Rectal smooth muscle tissue (tissue), 1 donor: ENCODE measurements at regions not wholly inside any gene's neighbourhood (a gene's known extent, or its start where the extent isn't known, plus 50 kb on each side); places are given as distances from the start of the nearest gene placed in this dataset.

Experiments
- H3K27ac ChIP-seq: one replicate; pipeline ENCODE4 v1.7.0; 2013; ENCODE audit warnings: low read depth, low read length, inconsistent platforms
- H3K27me3 ChIP-seq: one replicate; pipeline ENCODE4 v1.7.0; 2013; ENCODE audit warnings: low read length; ENCODE audit not compliant: control insufficient read depth, insufficient read depth
- H3K36me3 ChIP-seq: one replicate; pipeline ENCODE4 v1.7.0; 2013; ENCODE audit warnings: low read length; ENCODE audit not compliant: control insufficient read depth, insufficient read depth
- H3K4me1 ChIP-seq: one replicate; pipeline ENCODE4 v1.7.0; 2013; ENCODE audit warnings: low read length; ENCODE audit not compliant: control insufficient read depth, insufficient read depth
- H3K4me3 ChIP-seq: one replicate; pipeline ENCODE4 v1.7.0; 2013; ENCODE audit warnings: low read length
- H3K9ac ChIP-seq: one replicate; pipeline ENCODE4 v1.7.0; 2013; ENCODE audit warnings: low read length

DNA sequence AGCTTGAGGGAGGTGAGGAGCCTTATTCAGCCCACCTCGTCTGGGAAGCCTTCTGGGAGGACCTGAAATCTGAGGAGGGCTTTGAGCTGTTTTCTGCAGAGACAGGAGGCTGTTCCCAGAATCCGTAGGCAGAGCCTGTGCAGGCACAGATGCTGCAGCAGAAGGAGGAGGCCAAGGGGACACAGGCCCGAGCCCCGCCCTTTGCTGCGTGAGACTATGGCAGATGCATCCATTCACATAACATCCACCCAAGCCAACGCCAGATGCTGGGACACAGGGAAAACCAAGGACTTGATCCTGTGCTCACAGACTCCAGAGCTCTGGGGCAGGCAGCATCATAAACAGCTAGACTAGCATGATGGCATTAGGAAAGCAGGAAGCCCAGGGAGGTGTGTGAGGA, 98.2 kb downstream of the KCNF1 start:
- no peaks in the 10 kb centered on the region for H3K27me3 ChIP-seq
- no peaks in the 10 kb centered on the region for H3K4me1 ChIP-seq
- no peaks in the 10 kb centered on the region for H3K36me3 ChIP-seq
- H3K4me3 ChIP-seq: no peak overlapping the region
- H3K9ac ChIP-seq: no peak overlapping the region
- no peak overlapping the region for H3K27ac ChIP-seq

DNA sequence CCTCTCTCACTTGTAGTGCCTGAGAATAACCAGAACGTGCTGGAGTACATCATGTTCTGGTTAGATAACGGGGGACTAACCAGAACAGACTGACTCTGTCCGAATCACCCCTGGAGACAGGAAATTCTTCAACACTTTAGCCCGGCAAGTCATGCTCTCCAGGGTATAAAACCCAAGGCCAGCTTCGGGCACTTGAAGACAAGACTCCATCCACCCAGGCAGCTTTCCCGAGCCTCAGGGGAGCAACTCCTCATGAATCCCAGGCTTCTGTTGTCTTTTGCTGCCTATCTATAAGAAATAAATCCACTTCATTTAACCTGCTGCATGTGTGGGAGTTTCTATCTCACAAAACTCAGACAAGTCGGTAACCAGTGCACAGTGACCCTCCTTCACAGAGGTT, 99.6 kb downstream of the KCNF1 start:
- H3K4me3 ChIP-seq: no peak overlapping the region
- H3K4me1 ChIP-seq: no peaks in the 10 kb centered on the region
- no peak overlapping the region for H3K9ac ChIP-seq
- no peaks in the 10 kb centered on the region for H3K36me3 ChIP-seq
- H3K27ac ChIP-seq: no peak overlapping the region
- H3K27me3 ChIP-seq: no peaks in the 10 kb centered on the region

DNA sequence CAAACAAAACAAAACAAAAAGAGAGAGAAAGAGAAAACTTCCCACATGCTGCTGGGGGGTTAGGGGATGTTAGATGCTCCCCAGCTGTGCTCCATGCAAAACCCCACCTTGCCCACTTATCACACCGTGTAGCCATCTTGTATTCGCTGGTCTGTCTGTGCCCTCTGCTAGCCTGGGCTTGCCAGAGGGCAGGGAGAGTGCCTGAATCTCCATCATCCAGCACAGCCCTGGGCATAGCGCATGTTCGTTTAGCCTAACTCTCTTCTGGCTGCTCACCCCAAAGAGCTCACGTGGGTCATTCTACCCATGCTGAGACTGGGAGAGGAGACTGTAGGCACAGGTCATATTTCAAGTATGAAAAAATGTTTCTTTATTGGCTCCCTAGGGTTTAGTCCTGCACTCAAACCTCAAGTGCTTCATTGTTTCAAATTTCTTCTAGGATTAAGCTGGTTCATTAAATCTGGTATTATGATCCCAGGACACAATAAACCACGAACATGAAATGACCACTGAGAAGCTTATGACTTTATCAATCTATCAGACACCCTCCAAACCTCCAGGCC, 100.5 kb downstream of the KCNF1 start:
- no peak overlapping the region for H3K27ac ChIP-seq
- H3K9ac ChIP-seq: no peak overlapping the region
- no peaks in the 10 kb centered on the region for H3K27me3 ChIP-seq
- H3K4me1 ChIP-seq: no peaks in the 10 kb centered on the region
- H3K4me3 ChIP-seq: no peak overlapping the region
- no peaks in the 10 kb centered on the region for H3K36me3 ChIP-seq

GRCh38 chr2:11013196-11013595, 101.5 kb downstream of the KCNF1 start:
- H3K27me3 ChIP-seq: no peaks in the 10 kb centered on the region
- no peaks in the 10 kb centered on the region for H3K36me3 ChIP-seq
- no peak overlapping the region for H3K9ac ChIP-seq
- H3K4me1 ChIP-seq: no peaks in the 10 kb centered on the region
- H3K27ac ChIP-seq: no peak overlapping the region
- no peak overlapping the region for H3K4me3 ChIP-seq

DNA sequence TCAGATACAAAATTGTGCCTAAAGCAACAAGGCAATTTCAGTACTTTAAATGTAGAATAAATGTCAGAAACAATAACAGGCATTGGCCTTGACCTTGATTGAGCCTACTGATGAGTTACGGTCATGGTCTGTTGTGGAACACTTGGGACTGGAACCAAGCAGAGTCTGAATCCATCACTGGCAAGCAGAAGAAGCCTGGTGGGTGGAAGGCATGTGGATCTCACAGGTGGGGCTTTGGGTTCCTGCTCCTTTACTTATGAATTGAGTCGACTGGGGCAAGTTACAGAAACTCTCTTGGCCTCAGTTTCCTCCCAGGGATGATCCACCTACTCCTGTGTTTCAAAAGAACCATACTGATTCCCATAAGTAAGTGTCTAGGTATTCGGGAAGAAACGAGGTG, 102.3 kb downstream of the KCNF1 start:
- H3K27me3 ChIP-seq: no peaks in the 10 kb centered on the region
- no peak overlapping the region for H3K27ac ChIP-seq
- H3K36me3 ChIP-seq: no peaks in the 10 kb centered on the region
- H3K9ac ChIP-seq: no peak overlapping the region
- H3K4me1 ChIP-seq: no peaks in the 10 kb centered on the region
- no peak overlapping the region for H3K4me3 ChIP-seq

GRCh38 chr2:11016735-11017388, 105.1 kb downstream of the KCNF1 start:
- Histone ChIP-seq H3K36me3 (no peaks in the 10 kb centered on the region), H3K27me3 (peaks cover 3% of the 10 kb centered on the region), H3K4me3 (no peak overlapping the region), H3K4me1 (no peaks in the 10 kb centered on the region), H3K27ac (no peak overlapping the region), H3K9ac (no peak overlapping the region)

GRCh38 chr2:11017921-11018320, 106.2 kb downstream of the KCNF1 start:
- H3K27ac ChIP-seq: no peak overlapping the region
- no peak overlapping the region for H3K9ac ChIP-seq
- H3K27me3 ChIP-seq: peaks cover 3% of the 10 kb centered on the region
- H3K4me3 ChIP-seq: no peak overlapping the region
- no peaks in the 10 kb centered on the region for H3K36me3 ChIP-seq
- H3K4me1 ChIP-seq: no peaks in the 10 kb centered on the region

DNA sequence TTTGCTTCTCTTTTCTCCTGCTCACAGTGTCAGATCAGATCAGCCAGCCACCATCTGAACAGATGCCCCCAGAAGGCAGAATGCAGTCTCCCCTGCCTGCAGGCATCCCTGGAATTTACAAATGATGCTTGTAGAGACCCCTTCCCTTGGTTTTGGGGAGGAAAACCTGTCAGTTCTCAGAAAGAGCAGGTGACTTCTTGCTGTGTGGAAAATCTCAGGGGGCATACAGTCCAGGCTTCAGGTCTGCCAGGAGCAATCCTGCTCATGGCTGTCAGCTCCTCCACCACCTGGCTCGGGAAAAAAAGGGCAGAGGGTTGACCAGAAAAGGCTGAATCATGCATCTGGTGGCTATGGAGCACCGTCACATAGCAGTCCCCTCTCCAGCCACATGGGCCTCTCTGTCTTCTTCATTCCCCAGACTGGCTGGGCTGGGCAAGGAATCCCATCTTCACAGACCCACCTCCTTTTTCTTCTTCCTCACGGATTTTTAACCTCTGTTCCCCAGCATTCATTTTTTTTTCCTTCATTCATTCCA, 107.0 kb downstream of the KCNF1 start:
- Histone ChIP-seq H3K27ac (no peak overlapping the region), H3K36me3 (no peaks in the 10 kb centered on the region), H3K4me3 (no peak overlapping the region), H3K4me1 (no peaks in the 10 kb centered on the region), H3K9ac (no peak overlapping the region), H3K27me3 (peaks cover 3% of the 10 kb centered on the region)

DNA sequence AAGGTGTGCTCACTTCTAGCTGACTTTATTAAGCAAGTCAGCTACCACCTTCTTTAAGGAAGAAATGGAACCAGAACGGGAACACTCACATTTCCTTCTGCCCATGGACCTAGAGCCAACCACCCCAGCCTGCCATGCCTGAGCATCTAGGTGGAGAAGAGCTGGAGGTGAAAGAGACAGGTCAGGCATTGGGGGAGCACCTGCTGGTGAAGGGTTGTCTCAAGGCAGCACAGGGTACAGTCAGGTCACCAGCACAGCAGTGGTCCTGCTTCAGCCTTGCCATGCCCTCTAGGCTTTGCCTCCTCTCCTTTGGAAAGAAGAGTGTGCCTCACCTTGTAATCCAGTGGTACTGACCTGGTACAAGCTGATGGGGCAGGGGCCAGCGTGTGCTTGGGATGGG, 107.9 kb downstream of the KCNF1 start:
- Histone ChIP-seq H3K36me3 (no peaks in the 10 kb centered on the region), H3K27me3 (peaks cover 3% of the 10 kb centered on the region), H3K4me3 (no peak overlapping the region), H3K27ac (no peak overlapping the region), H3K4me1 (no peaks in the 10 kb centered on the region), H3K9ac (no peak overlapping the region)

- Histone ChIP-seq H3K9ac (no peak overlapping the region), H3K36me3 (no peaks in the 10 kb centered on the region), H3K27me3 (peaks cover 3% of the 10 kb centered on the region), H3K4me3 (no peak overlapping the region), H3K27ac (no peak overlapping the region), H3K4me1 (no peaks in the 10 kb centered on the region)
Observed at GRCh38 chr2:11022064-11022463, 110.3 kb downstream of the KCNF1 start.

GRCh38 chr2:11022591-11023273, 111.0 kb downstream of the KCNF1 start:
- peaks cover 3% of the 10 kb centered on the region for H3K27me3 ChIP-seq
- H3K4me3 ChIP-seq: no peak overlapping the region
- no peaks in the 10 kb centered on the region for H3K4me1 ChIP-seq
- H3K9ac ChIP-seq: no peak overlapping the region
- no peaks in the 10 kb centered on the region for H3K36me3 ChIP-seq
- H3K27ac ChIP-seq: no peak overlapping the region

DNA sequence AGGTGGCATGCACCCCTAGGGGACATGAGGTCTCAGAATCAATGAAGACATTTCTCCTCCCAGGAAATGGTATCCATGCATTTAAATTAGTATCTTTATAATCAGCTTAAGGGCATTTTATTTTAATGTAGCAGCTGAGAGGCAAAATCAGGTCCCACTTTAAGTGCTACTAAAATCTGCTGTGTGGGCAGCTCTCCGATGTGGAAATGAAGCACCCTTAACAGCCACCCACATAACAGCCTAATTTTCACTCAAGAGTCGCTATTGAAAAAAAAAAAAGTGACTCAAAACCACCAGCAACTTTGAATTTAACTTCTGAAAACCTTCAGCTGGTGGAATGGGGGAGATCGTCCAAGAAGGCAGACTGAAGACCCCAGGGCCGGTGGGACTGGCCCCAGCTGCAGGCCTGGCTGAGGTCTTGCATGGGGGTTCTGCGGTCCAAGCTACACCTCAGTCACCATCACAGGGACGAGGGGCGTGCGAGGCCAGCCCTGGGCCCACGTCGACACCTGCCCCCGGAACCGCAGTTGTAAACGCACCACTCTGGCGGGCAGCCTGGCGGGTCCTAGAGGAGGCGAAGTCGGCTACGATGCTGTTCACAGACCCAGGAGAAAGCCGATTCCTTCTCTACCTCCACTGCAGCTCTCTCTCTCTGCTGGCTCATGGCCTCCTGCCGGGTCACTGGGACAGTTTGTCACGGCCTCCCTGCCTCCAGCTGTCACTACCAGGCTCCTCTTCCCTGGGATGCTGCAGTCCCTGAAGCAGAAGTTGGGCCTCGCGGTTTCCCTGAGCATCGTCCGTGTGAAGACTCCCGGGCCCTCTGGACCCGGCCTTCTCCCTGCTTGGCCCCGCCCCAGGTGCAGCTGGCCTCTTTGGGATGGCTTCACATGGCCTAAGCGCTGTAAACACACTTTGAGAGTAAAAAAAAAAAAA, 111.9 kb downstream of the KCNF1 start:
- no peak overlapping the region for H3K9ac ChIP-seq

More for the DNA sequence above, 111.9 kb downstream of the KCNF1 start:
- no peak overlapping the region for H3K4me3 ChIP-seq
- H3K27me3 ChIP-seq: peaks cover 3% of the 10 kb centered on the region
- H3K27ac ChIP-seq: no peak overlapping the region
- no peaks in the 10 kb centered on the region for H3K4me1 ChIP-seq
- H3K36me3 ChIP-seq: no peaks in the 10 kb centered on the region
